Activated CD4-positive, alpha-beta T cell treated with anti-CD3 and anti-CD28 coated beads, Interleukin-2, amount 50 U/mL, for 4 hours (primary cell): ENCODE measurements at regions not wholly inside any gene's neighbourhood (a gene's known extent, or its start where the extent isn't known, plus 50 kb on each side); places are given as distances from the start of the nearest gene placed in this dataset.
"Not testable (repeated sequence)": the region's sequence is repeated elsewhere in the genome, so short reads cannot be mapped to it uniquely, and the experiment has no call there.

Experiments used
- DNase-seq, 2 experiments: peaks; one replicate each; pipeline ENCODE4 v3.0.0-alpha.2; 2020

GRCh38 chr10:23493711-23494110 lies 54.8 kb downstream of the OTUD1 start:
- DNase-seq: no peak

GRCh38 chr10:23496727-23497126 lies 57.9 kb downstream of the OTUD1 start:
- DNase-seq: no peak

DNA sequence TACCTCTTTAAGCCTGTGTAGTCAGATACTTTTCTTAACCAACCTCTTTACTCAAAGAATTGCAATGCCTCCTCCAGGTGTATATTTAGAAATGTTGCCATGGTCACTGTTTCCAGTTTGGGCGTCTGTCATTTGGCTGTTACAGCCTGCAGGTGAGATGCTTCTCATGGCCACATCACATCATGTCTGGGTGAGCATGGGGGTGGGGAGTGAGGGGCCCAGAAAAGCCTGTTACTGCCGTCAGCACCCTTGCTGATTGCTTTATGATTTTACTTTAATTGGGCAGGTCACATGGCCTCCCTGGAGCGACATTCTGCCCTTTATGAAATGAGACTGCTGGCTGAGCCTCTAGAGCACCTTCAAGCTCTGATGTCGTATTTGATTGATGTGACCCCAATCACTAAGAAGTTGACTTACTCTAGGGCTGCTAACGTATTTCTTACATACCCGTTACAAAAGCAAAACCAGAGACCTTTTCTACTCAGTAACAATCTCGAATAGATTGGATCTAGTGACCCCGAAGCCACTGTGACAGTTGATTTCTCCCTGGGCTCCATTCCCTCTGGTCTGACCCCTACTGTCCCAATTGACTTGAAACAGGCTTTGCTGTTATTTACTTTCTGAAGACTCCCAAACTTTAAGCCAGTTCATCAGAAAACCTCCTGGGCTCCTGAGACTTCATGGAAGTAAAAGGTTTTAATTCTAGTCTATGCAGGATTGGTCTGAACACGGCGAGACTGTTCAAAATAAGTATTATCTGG lies 60.7 kb downstream of the OTUD1 start:
- no peak for DNase-seq

DNA sequence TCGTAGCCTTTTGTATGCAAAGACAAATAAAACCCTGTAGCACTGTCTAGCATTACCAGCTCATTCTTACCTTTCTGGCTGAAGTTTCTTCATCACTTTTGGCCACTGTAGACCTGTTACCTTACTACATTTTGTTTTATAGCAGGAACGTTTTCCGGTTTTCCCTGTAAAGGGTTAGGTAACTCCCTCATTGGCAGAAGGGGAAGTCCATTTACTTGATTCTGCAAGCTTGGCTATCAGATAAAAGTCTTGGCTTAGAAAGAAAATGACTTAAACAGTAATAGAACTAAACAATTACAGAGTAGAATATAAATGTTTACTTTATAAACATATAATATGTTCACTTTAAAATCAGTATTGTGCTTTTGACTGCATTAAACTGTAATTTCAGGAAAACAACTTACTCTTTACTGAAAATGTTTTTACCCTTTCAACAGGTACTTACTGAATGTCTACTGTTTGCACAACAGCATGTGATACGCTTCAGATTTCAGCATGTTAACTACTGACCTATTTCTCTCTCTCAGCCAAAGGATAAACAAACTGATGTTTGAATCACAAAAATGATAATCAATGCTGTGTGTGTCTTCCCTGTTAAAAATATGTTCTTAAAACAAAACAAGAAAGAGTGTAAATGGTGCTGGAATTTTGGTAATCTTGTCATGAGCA lies 67.1 kb downstream of the OTUD1 start:
- no peak for DNase-seq

- no peak for DNase-seq
Observed at GRCh38 chr10:23512355-23513058, 73.6 kb downstream of the OTUD1 start.

DNA sequence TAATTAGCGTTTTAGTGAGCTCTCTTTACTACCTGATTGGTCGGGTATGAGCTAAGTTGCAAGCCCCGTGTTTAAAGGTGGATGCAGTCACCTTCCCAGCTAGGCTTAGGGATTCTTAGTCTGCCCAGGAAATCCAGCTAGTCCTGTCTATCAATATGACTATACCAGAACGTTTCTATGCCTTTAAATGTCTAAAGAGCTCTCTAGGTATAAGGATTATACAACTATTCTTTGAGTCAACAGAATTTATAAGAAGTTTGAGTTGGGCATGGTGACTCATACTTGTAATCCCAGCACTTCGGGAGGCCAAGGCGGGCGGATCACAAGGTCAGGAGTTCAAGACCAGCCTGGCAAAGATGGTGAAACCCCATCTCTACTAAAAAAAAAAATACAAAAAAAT lies 74.7 kb downstream of the OTUD1 start:
- not testable (repeated sequence) for DNase-seq

GRCh38 chr10:23514321-23514720 lies 75.4 kb downstream of the OTUD1 start:
- no peak for DNase-seq

DNA sequence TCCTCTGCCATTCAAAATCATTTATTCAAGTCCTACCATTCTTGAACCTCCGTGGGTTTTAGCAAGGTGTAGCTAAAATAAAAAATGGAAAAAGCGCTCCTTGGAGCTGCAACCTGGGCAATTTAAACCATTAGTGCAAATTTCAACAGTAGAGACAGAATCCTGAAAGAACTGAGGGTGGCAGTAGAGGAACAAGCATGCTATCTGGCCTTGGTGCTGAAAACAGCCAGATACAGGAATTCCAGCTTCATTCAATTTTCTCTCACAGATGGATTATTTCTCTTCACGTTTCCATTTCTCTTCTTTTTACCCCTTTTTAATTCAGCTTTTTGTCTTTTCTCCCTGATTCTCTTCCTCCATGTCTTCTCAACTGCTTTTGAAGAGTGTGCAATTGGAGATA lies 77.7 kb downstream of the OTUD1 start:
- DNase-seq: no peak

GRCh38 chr10:23517155-23517554 lies 78.3 kb downstream of the OTUD1 start:
- DNase-seq: no peak

GRCh38 chr10:23521735-23522134 lies 82.9 kb downstream of the OTUD1 start:
- no peak for DNase-seq

DNA sequence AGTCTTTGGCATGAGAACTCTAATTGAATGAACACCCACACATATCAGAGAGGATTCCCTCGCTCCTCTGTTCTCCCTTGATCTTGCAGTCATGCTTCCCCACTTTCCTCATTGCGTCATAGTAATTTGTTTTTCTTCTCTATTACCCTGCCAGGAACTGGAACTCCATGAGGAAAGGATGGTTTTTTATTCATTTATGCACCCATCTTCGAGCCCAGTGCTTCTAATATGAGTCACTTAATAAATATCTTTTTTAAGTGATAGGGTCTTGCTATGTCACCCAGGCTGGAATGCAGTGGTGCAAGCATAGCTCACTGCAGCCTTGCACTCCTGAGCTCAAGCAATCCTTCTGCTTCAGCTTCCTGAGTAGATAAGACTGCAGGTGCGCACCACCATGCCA lies 83.5 kb downstream of the OTUD1 start:
- DNase-seq: no peak

GRCh38 chr10:23523251-23523650 lies 84.4 kb downstream of the OTUD1 start:
- no peak for DNase-seq

DNA sequence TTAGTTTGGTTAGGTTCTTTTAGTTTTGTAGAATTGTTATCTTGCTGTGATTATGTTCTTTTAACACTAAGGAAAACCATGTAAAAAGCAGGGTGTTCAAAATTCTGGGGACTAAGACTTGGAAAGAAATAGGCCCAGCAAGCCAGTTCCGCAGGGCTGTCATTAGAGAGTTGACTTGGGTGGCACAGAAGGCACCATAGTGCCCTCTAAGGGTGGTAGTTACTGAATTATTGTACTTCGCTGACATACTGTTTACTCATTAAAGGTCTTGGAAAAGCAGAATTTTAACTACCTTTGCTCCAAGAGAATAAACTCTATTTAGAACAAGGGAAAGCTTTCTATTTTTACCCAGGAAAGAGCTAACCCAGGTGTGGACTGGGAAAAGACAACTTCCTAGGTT lies 86.5 kb downstream of the OTUD1 start:
- DNase-seq: no peak

GRCh38 chr10:23528419-23528818 lies 89.5 kb downstream of the OTUD1 start:
- no peak for DNase-seq

GRCh38 chr10:23529625-23530024 lies 90.8 kb downstream of the OTUD1 start:
- DNase-seq: no peak

- no peak for DNase-seq
Observed at GRCh38 chr10:23530079-23530478, 91.2 kb downstream of the OTUD1 start.

DNA sequence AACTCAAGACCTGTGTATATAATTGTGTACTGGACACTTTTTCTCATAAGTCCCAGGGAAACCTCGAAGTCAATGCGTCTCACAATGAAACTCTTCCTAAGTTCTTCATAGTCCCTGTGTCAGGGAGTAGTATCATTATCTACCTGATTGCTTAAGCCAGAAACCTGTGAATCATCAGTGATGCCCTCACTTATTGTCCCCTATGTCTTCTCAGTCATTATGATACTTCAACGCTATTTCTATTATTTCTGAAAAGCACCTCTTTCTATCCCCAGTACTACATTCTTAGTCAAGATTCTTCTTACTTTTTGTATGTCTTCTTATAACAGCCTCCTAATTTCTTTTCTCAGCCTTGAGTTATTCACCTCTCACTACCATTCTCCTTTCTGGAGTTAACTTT lies 94.3 kb downstream of the OTUD1 start:
- DNase-seq: no peak

- no peak for DNase-seq
Observed at GRCh38 chr10:23534326-23534725, 95.5 kb downstream of the OTUD1 start.

GRCh38 chr10:23534761-23535160 lies 95.9 kb downstream of the OTUD1 start:
- no peak for DNase-seq

DNA sequence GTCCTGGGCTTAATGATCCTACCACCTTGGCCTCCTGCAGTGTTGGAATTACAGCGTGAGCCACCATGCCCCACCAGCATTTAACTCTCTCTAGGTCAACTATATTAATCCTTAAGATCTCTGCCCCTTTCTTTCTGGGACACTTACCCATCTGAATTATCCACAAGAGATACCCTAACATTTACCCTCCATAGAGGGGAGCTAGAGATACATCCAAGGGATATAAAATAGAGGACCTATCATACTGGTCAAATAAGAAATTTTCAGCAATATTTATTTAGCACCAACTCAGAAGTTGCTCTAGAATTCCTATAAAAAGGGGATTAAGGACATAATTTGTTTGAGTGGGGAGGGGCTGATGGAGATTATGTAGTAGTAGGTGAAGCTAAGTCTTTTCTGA lies 96.5 kb downstream of the OTUD1 start:
- no peak for DNase-seq

DNA sequence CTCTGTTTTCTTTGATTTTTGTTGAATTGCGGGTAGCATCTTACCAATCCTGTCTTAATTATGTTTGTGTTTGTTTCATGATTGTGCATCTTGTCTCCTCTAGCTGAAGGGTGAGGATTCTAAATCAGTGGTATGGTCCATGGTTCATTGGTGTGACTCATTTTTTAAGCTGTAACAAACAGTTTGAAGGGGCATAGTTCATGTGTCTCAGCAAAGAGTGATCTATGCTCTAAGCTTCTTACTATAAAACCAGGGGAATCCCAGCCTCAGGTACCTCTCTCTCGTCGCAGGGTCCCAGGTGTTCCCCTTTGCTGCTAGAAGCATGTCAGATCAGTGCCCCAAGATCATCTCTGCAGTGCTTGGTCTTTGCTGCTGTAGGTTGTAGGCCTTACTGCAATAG lies 100.1 kb downstream of the OTUD1 start:
- DNase-seq: no peak

DNA sequence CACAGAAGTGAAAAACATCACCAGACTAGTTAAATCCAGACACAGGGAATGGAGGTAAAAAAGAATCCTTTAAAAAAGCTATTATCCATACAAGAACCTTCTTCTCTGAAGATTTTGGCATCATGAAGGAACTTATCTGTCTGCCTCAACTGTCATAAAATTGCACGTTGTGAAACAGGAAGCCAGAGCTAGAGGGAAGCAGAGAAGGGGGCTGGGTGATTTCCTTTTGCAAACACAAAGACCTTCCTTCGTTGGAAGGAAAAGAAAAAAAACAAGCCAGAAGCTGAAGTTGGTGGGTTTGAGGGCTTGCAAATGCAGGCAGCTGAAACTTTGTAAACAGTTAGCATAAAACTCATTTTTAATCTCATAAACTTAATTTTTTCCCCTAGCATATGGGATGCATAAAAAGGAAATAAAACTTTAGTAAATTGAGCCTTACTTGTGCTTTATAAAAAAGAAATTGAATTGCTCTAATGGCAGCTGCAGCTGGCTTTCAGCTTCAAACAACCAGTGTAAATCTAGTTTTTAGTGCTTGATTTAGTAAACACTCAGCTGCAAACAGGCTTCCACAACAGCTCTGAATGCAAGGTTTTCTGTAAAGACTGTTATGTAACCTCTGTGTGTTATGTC lies 101.6 kb downstream of the OTUD1 start:
- DNase-seq: no peak

DNA sequence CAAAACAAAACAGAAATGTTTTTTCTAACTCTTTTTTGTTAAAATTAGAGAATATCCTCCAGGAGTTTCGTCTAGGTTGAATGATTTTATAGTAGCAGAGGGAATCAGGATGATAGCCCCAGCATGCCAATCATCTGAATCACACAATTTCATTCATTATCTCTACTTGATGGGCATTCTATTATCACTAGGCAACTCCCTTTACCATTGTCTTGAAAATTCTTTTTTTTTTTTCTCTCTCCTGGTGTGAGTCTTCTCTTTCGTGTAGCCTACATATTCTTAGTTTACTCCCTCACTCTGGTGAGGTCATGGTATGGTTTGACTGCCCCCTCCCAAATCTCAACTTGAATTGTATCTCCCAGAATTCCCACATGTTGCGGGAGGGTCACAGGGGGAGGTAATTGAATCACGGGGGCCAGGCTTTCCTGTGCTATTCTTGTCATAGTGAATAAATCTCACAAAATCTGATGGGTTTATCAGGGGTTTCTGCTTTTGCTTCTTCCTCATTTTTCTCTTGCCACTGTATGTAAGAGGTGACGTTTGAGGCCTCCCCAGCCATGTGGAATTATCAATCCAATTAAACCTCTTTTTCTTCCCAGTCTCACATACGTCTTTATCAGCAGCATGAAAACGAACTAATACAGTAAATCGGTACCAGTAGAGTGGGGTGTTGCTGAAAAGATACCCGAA lies 105.0 kb downstream of the OTUD1 start:
- DNase-seq: no peak
